HFFc6 (cell line): ENCODE measurements at regions not wholly inside any gene's neighbourhood (a gene's known extent, or its start where the extent isn't known, plus 50 kb on each side); places are given as distances from the start of the nearest gene placed in this dataset.

Experiments
- DNase-seq: peaks from one replicate; pipeline ENCODE4 v3.0.0-alpha.2; 2018
- H3K27ac Mint-ChIP-seq: 2 replicates; pipeline ENCODE4 v1.8.0; 2020; ENCODE audit warnings: mild to moderate bottlenecking, mixed read lengths
- H3K27me3 Mint-ChIP-seq: 2 replicates; pipeline ENCODE4 v1.8.0; 2021; ENCODE audit warnings: mild to moderate bottlenecking, moderate library complexity, mixed read lengths; ENCODE audit not compliant: insufficient read depth
- H3K36me3 Mint-ChIP-seq: 2 replicates; pipeline ENCODE4 v1.8.0; 2021; ENCODE audit warnings: low read depth, mixed read lengths
- H3K4me1 Mint-ChIP-seq: 2 replicates; pipeline ENCODE4 v1.8.0; 2020; ENCODE audit warnings: low read depth, mixed read lengths
- H3K4me3 Mint-ChIP-seq: 2 replicates; pipeline ENCODE4 v1.8.0; 2020; ENCODE audit warnings: mild to moderate bottlenecking, moderate library complexity, mixed read lengths
- H3K9me3 Mint-ChIP-seq: 2 replicates; pipeline ENCODE4 v1.8.0; 2020; ENCODE audit warnings: mild to moderate bottlenecking, mixed read lengths
- CTCF ChIP-seq: fragments of 200-600 bp; sonication (generic); IDR thresholded peaks from 2 replicates; pipeline ENCODE4 v1.5.0; 2021; ENCODE audit warnings: antibody characterized with exemption, mild to moderate bottlenecking

DNA sequence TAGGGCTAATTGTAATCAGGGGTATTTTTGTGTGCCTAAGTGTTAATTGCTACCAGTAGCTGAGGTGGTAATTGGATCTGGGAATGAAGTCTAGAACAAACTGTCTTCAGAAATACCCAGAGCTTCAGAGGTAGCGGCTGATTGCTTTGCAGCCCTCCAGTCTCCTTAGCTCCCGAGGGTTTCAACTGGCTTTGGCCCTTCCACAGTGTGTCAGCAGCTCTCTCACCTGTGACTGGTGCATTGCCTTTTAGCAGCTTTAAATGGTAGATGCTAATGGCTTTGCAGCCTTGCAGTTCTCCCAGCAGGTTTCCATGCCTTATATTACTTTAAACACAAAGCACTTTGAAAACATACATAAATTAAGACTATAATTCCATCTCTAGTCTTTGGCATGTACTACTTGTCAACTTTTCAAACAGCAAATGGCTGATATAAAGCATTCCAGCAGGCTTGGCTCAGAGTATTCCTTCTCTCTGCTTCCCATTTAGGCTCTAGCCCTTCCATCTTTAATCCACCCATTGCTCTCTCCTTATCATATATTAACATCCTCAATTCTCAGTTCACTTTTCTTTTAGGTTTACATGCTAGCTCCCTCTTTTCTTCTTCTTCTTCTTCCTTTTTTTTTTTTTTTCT is 156.4 kb upstream of the GALNT13 start:
- Mint-ChIP-seq H3K9me3 (peaks cover 29% of the 10 kb centered on the region), H3K4me1 (no peaks in the 10 kb centered on the region), H3K36me3 (no peaks in the 10 kb centered on the region), H3K4me3 (no peak overlapping the region), H3K27me3 (no peaks in the 10 kb centered on the region; the same call in 1 of the 2 replicates), H3K27ac (no peak overlapping the region)
- no peak for DNase-seq
- no peak for TF ChIP-seq CTCF

- Mint-ChIP-seq H3K4me1 (no peaks in the 10 kb centered on the region), H3K4me3 (no peak overlapping the region), H3K9me3 (peaks cover 29% of the 10 kb centered on the region), H3K36me3 (no peaks in the 10 kb centered on the region), H3K27ac (no peak overlapping the region), H3K27me3 (no peaks in the 10 kb centered on the region; the same call in 1 of the 2 replicates)
- no peak for TF ChIP-seq CTCF
- DNase-seq = no peak
Measured at GRCh38 chr2:153717060-153717459, 154.7 kb upstream of the GALNT13 start.

DNA sequence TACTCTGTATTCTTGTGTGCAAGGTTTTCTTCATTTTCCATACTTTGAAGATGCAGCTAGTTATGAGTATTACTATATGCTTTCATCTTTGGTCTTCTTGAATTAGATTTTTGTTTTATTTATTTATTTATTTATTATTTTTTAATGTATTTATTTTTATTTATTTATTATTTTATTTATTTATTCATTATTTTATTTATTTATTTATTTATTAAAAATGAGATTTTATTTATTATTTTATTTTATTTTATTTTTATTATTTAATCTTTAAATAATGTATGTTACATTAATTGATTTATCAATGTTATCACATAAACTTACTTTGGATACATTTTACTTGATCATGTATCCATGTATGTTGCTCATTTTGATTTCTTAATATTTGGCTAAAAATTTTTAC is 132.3 kb upstream of the GALNT13 start:
- DNase-seq = no peak
- Mint-ChIP-seq H3K4me3 (no peak overlapping the region), H3K27me3 (no peaks in the 10 kb centered on the region; the same call in 1 of the 2 replicates), H3K4me1 (no peaks in the 10 kb centered on the region), H3K9me3 (peaks cover 42% of the 10 kb centered on the region), H3K27ac (no peak overlapping the region), H3K36me3 (no peaks in the 10 kb centered on the region)
- TF ChIP-seq CTCF = no peak

DNA sequence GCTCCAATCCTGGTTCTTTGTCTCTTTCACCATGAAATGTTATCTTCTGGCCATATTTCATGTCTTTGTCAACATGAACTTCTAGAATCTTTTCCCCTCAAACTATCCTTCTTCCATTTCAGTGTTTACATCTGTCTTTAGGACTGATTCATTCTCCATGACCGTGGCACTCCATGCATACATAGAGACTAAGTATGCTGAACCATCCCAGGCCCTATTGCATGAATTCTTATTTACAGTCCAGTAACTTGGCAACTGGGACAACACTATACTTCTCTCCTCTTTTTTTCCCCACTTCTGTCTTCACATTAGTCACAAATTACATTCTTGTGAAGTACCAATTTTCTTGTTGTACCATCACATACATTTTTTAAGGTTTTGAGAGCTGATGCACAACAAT is 109.8 kb upstream of the GALNT13 start:
- TF ChIP-seq CTCF = no peak
- no peak overlapping the region for H3K4me3 Mint-ChIP-seq
- no peak for DNase-seq
- no peak overlapping the region for H3K27ac Mint-ChIP-seq
- H3K4me1 Mint-ChIP-seq = no peaks in the 10 kb centered on the region
- peaks cover 48% of the 10 kb centered on the region for H3K9me3 Mint-ChIP-seq
- H3K36me3 Mint-ChIP-seq = no peaks in the 10 kb centered on the region
- no peaks in the 10 kb centered on the region for H3K27me3 Mint-ChIP-seq

GRCh38 chr2:153766415-153766814 is 105.3 kb upstream of the GALNT13 start:
- TF ChIP-seq CTCF = no peak
- H3K4me1 Mint-ChIP-seq = no peaks in the 10 kb centered on the region
- H3K27ac Mint-ChIP-seq = no peak overlapping the region
- DNase-seq = no peak
- no peaks in the 10 kb centered on the region for H3K27me3 Mint-ChIP-seq
- no peaks in the 10 kb centered on the region for H3K36me3 Mint-ChIP-seq
- peaks cover 63% of the 10 kb centered on the region for H3K9me3 Mint-ChIP-seq
- H3K4me3 Mint-ChIP-seq = no peak overlapping the region
